K562 (cell line): ENCODE measurements at regions not wholly inside any gene's neighbourhood (a gene's known extent, or its start where the extent isn't known, plus 50 kb on each side); places are given as distances from the start of the nearest gene placed in this dataset.

ENCODE experiments used
- ATAC-seq: fragments of 200-7000 bp; cut with Tn5 transposase; 3 replicates; pipeline ENCODE4 v1.9.1; 2020; ENCODE audit warnings: moderate library complexity
- BruUV-seq: library from RNA; stranded (reverse); fragments of 400-500 nt; replicated peaks from 2 replicates; lab custom pipeline; 2021; lab: Mats Ljungman, UMichigan
- CTCF ChIA-PET: fragments of 300-600 bp; formaldehyde crosslinking; extraction: SDS; loops from one replicate; lab custom pipeline; 2021; ENCODE audit warnings: low intra/inter-chr PET ratio; lab: Yijun Ruan, JAX
- POLR2A ChIA-PET: fragments of 300-600, 350-650 bp; sonication (Branson Sonifier 250); formaldehyde crosslinking; extraction: SDS; loops from one replicate; lab custom pipeline; 2021; ENCODE audit warnings: antibody characterized with exemption, inconsistent platforms; lab: Yijun Ruan, JAX
- DNase-seq, 4 experiments: peaks; one replicate each; pipeline versions ENCODE4 v3.0.0 to v3.0.0-alpha.2; 2011 to 2018; ENCODE audit warnings: low spot score in 3 of 4, mixed read lengths in 3 of 4; ENCODE audit errors: extremely low read depth in 1 of 4
- FAIRE-seq: peaks from 2 replicates; lab custom pipeline; 2011; peaks lifted over from hg19 to GRCh38; lab: Jason Lieb, UNC
- H2AFZ ChIP-seq: 2 replicates; pipeline ENCODE4 v1.6.0; 2011; ENCODE audit warnings: low read depth, low read length, control low read depth, inconsistent platforms
- H3K27ac ChIP-seq: fragments of 200-600 bp; 3 replicates; pipeline ENCODE4 v1.8.0; 2011; ENCODE audit warnings: low read depth, mild to moderate bottlenecking, control low read depth, inconsistent platforms, low read length, moderate library complexity, mixed read lengths; ENCODE audit errors: extremely low read depth
- H3K27me3 ChIP-seq, 2 experiments: fragments of 300-600 bp in 1 of 2; 2 replicates in 1 of 2; 3 replicates in 1 of 2; pipeline versions ENCODE4 v1.6.0 to v1.8.0; 2011; ENCODE audit warnings: inconsistent platforms in 2 of 2, low read length in 2 of 2, mild to moderate bottlenecking in 1 of 2, mixed read lengths in 1 of 2, moderate library complexity in 1 of 2; ENCODE audit not compliant: control insufficient read depth in 2 of 2, insufficient read depth in 2 of 2
- H3K36me3 ChIP-seq: fragments of 300-600 bp; 3 replicates; pipeline ENCODE4 v1.8.0; 2011; ENCODE audit warnings: mild to moderate bottlenecking, low read length, inconsistent platforms; ENCODE audit not compliant: control insufficient read depth, insufficient read depth
- H3K4me1 ChIP-seq, 2 experiments: fragments of 200-600 bp in 1 of 2; replicated peaks in 1 of 2; 2 replicates in 1 of 2; 3 replicates in 1 of 2; pipeline versions ENCODE4 v1.5.1 to v1.8.0; 2011; ENCODE audit warnings: inconsistent platforms in 2 of 2, low read length in 2 of 2, mild to moderate bottlenecking in 1 of 2, mixed read lengths in 1 of 2, moderate library complexity in 1 of 2; ENCODE audit not compliant: control insufficient read depth in 2 of 2, insufficient read depth in 2 of 2
- H3K4me2 ChIP-seq: 2 replicates; pipeline ENCODE4 v1.6.1; 2011; ENCODE audit warnings: low read length, control low read depth, inconsistent platforms, mixed read lengths; ENCODE audit not compliant: insufficient read depth
- H3K4me3 ChIP-seq: fragments of 200-600 bp; sonication (generic), shearing (Covaris generic); 2 replicates; pipeline ENCODE4 v1.5.1; 2016; ENCODE audit warnings: control low read depth, inconsistent platforms
- H3K79me2 ChIP-seq: fragments of 200-600 bp; 3 replicates; pipeline ENCODE4 v1.8.0; 2011; ENCODE audit warnings: low read length, inconsistent platforms; ENCODE audit not compliant: control insufficient read depth, insufficient read depth
- H3K9ac ChIP-seq, 2 experiments: 2 replicates each; pipeline versions ENCODE4 v1.6.0 to v1.6.1; 2011; ENCODE audit warnings: low read depth in 2 of 2, low read length in 2 of 2, control low read depth in 1 of 2, inconsistent platforms in 1 of 2, mild to moderate bottlenecking in 1 of 2, mixed read lengths in 1 of 2; ENCODE audit not compliant: insufficient read depth in 1 of 2
- H3K9me1 ChIP-seq: one replicate; pipeline ENCODE4 v1.6.0; 2011; ENCODE audit warnings: inconsistent platforms, mild to moderate bottlenecking, low read length, moderate library complexity; ENCODE audit not compliant: control insufficient read depth, insufficient read depth
- H3K9me3 ChIP-seq: replicated peaks from 2 replicates; pipeline ENCODE4 v1.5.1; 2011; ENCODE audit warnings: low read depth, low read length, inconsistent platforms; ENCODE audit not compliant: control insufficient read depth, insufficient read depth
- H4K20me1 ChIP-seq: replicated peaks from 2 replicates; pipeline ENCODE4 v1.6.1; 2011; ENCODE audit warnings: low read length, inconsistent platforms, mixed read lengths; ENCODE audit not compliant: control insufficient read depth, insufficient read depth
- GTF2F1 ChIP-seq: IDR thresholded peaks from 2 replicates; pipeline ENCODE4 v1.6.1; 2011; ENCODE audit warnings: low read depth, low read length, improper control_type of control experiment
- HNRNPH1 ChIP-seq: fragments of 200-400 bp; formaldehyde crosslinking; optimal IDR thresholded peaks from 2 replicates; pipeline ENCODE3; 2017; ENCODE audit warnings: low read depth, mild to moderate bottlenecking, low read length, moderate library complexity
- HNRNPK ChIP-seq: fragments of 200-400 bp; formaldehyde crosslinking; IDR thresholded peaks from one replicate; pipeline ENCODE4 v1.6.1; 2018; ENCODE audit warnings: mild to moderate bottlenecking, low read depth, low read length; ENCODE audit not compliant: poor library complexity, severe bottlenecking
- NR0B1 ChIP-seq: fragments of 450-650 bp; IDR thresholded peaks from one replicate; pipeline ENCODE4 v1.6.1; 2018; ENCODE audit warnings: mild to moderate bottlenecking, moderate library complexity; ENCODE audit not compliant: partially characterized antibody
- RNF219 ChIP-seq: fragments of 250-450 bp; sonication (Bioruptor Pico); IDR thresholded peaks from 2 replicates; pipeline ENCODE4 v1.5.0; 2022; ENCODE audit warnings: mild to moderate bottlenecking
- RREB1 ChIP-seq: fragments of 250-450 bp; sonication (Bioruptor Pico); IDR thresholded peaks from 2 replicates; pipeline ENCODE4 v1.4.0; 2020
- SMARCE1 ChIP-seq: fragments of 450-650 bp; IDR thresholded peaks from 2 replicates; pipeline ENCODE4 v1.7.1; 2016; ENCODE audit warnings: mild to moderate bottlenecking
- SRF ChIP-seq, 2 experiments: fragments of 250-450, 450-650 bp in 1 of 2; sonication (Bioruptor Pico) in 1 of 2; sonication (generic) in 1 of 2; formaldehyde crosslinking; IDR thresholded peaks; 2 replicates each; pipeline versions ENCODE4 v1.5.0 to v1.5.1; 2020 to 2022; ENCODE audit warnings: mild to moderate bottlenecking in 1 of 2, missing genetic modification reagents in 1 of 2
- THRAP3 ChIP-seq: fragments of 450-650 bp; IDR thresholded peaks from 2 replicates; pipeline ENCODE4 v1.6.1; 2016; ENCODE audit warnings: mild to moderate bottlenecking, inconsistent platforms, borderline replicate concordance
- ZKSCAN8 ChIP-seq: fragments of 200-800 bp; sonication (Bioruptor generic); IDR thresholded peaks from 2 replicates; pipeline ENCODE4 v1.6.1; 2016; ENCODE audit warnings: missing genetic modification characterization, missing compliant biosample characterization
- ZNF436 ChIP-seq: fragments of 250-450, 450-650 bp; sonication (Bioruptor Pico); formaldehyde crosslinking; IDR thresholded peaks from 2 replicates; pipeline ENCODE4 v1.7.0; 2020; ENCODE audit warnings: mild to moderate bottlenecking
- ZNF512 ChIP-seq: IDR thresholded peaks from 2 replicates; pipeline ENCODE4 v1.6.1; 2016; ENCODE audit warnings: missing genetic modification characterization, missing compliant biosample characterization
- ZNF707 ChIP-seq: fragments of 250-450 bp; sonication (Bioruptor Pico); conservative IDR thresholded peaks from 2 replicates; pipeline ENCODE4 v1.8.0; 2022; ENCODE audit warnings: inconsistent platforms, mild to moderate bottlenecking, moderate library complexity
- WGBS: fragments of 100-300 bp; shearing (Covaris generic); methylation state at CpG from one replicate; pipeline ENCODE4 v1.1.6; 2016; ENCODE audit warnings: low coverage, mixed read lengths; ENCODE audit not compliant: insufficient coverage; ENCODE audit errors: missing lambda C conversion rate; 5-methylcytosine and 5-hydroxymethylcytosine counted together
- in situ Hi-C: fragments of 300-500 bp; cut with MboI; formaldehyde crosslinking; loops from 4 replicates; pipeline ENCODE4 v1.15.0; 2018; ENCODE audit warnings: inconsistent platforms, mixed read lengths
- intact Hi-C: fragments of 100-400 bp; cut with micrococcal nuclease; formaldehyde crosslinking; loops from 2 replicates; pipeline ENCODE4 v1.14.2; 2022

- ATAC-seq, result no peak
- no peak for DNase-seq
- Histone ChIP-seq H2AFZ (no peak overlapping the region), H3K27me3 (no peaks in the 10 kb centered on the region), H3K4me2 (no peak overlapping the region), H3K9ac (no peak overlapping the region), H3K9me1 (no peaks in the 10 kb centered on the region), H3K9me3 (no peaks in the 10 kb centered on the region), H3K36me3 (no peaks in the 10 kb centered on the region), H3K4me3 (no peak overlapping the region), H3K79me2 (no peaks in the 10 kb centered on the region), H3K4me1 (no peaks in the 10 kb centered on the region), H4K20me1 (no peaks in the 10 kb centered on the region), H3K27ac (no peak overlapping the region)
- no TSS peak for BruUV-seq
- in situ Hi-C loops (no loop called here), intact Hi-C loops (no loop called here)
- POLR2A ChIA-PET, result no interaction called here
- no peak for FAIRE-seq
- CTCF ChIA-PET, result no interaction called here
- WGBS, result 0% methylated on average over 4 of the region's 4 CpGs
- TF ChIP-seq ZNF707 (CRISPR knock-in tag) (no peak), RNF219 (CRISPR knock-in tag) (no peak), HNRNPH1 (no peak), ZNF512 (no peak), NR0B1 (no peak), ZNF436 (CRISPR knock-in tag) (no peak), THRAP3 (no peak), SMARCE1 (no peak), HNRNPK (no peak), SRF (CRISPR knock-in tag; IDR thresholded peaks at IDR 0.05) (no peak), GTF2F1 (no peak), ZKSCAN8 (CRISPR knock-in tag) (no peak), RREB1 (no peak)
Measured at GRCh38 chr3:154783521-154783931, 296.6 kb upstream of the MME start.
